CD4-positive, alpha-beta memory T cell (primary cell): ENCODE measurements at regions not wholly inside any gene's neighbourhood (a gene's known extent, or its start where the extent isn't known, plus 50 kb on each side); places are given as distances from the start of the nearest gene placed in this dataset.

Experiments used
- CTCF ChIA-PET: fragments of 350-600 bp; sonication (Branson Sonifier 250); formaldehyde crosslinking; loops from one replicate; lab custom pipeline; 2021; ENCODE audit warnings: inconsistent platforms; ENCODE audit not compliant: partially characterized antibody; lab: Charles Lee
- POLR2A ChIA-PET: fragments of 350-600 bp; sonication (Branson Sonifier 250); formaldehyde crosslinking; loops from one replicate; lab custom pipeline; 2021; ENCODE audit not compliant: partially characterized antibody; lab: Charles Lee
- DNase-seq, 5 donors: peaks; one replicate each; pipeline versions ENCODE4 v3.0.0 to v3.0.0-alpha.2; 2020 to 2022; ENCODE audit warnings: mixed read lengths in 1 of 5
- H3K27ac ChIP-seq: one replicate; pipeline ENCODE4 v1.7.0; 2013; ENCODE audit warnings: low read depth, low read length
- H3K27me3 ChIP-seq: 2 replicates; pipeline ENCODE4 v1.7.0; 2013; ENCODE audit warnings: mild to moderate bottlenecking, low read length, moderate library complexity; ENCODE audit not compliant: insufficient read depth
- H3K36me3 ChIP-seq: 2 replicates; pipeline ENCODE4 v1.7.0; 2013; ENCODE audit warnings: mild to moderate bottlenecking, low read length, moderate library complexity; ENCODE audit not compliant: insufficient read depth
- H3K4me1 ChIP-seq: 2 replicates; pipeline ENCODE4 v1.7.0; 2013; ENCODE audit warnings: mild to moderate bottlenecking, low read length, moderate library complexity; ENCODE audit not compliant: insufficient read depth
- H3K4me3 ChIP-seq, 2 donors: one replicate each; pipeline ENCODE4 v1.7.0; 2013; ENCODE audit warnings: low read length in 2 of 2, mild to moderate bottlenecking in 1 of 2
- H3K9me3 ChIP-seq, 2 donors: one replicate each; pipeline ENCODE4 v1.7.0; 2013; ENCODE audit warnings: low read length in 2 of 2, control low read depth in 1 of 2; ENCODE audit not compliant: control insufficient read depth in 1 of 2
- H3K27ac Mint-ChIP-seq, 7 donors: one replicate each; pipeline ENCODE4 v1.8.0; 2020 to 2021; ENCODE audit warnings: mixed read lengths in 7 of 7, mild to moderate bottlenecking in 6 of 7, inconsistent platforms in 3 of 7, moderate library complexity in 3 of 7
- H3K27me3 Mint-ChIP-seq, 2 donors: one replicate each; pipeline ENCODE4 v1.8.0; 2020 to 2021; ENCODE audit warnings: mixed read lengths in 2 of 2
- H3K36me3 Mint-ChIP-seq, 2 donors: one replicate each; pipeline ENCODE4 v1.8.0; 2020 to 2021; ENCODE audit warnings: mixed read lengths in 2 of 2, inconsistent platforms in 1 of 2, mild to moderate bottlenecking in 1 of 2
- H3K4me1 Mint-ChIP-seq, 4 donors: one replicate each; pipeline ENCODE4 v1.8.0; 2020 to 2021; ENCODE audit warnings: mixed read lengths in 4 of 4, mild to moderate bottlenecking in 1 of 4
- H3K4me3 Mint-ChIP-seq, 8 donors: one replicate each; pipeline ENCODE4 v1.8.0; 2020 to 2021; ENCODE audit warnings: mixed read lengths in 8 of 8, mild to moderate bottlenecking in 7 of 8, moderate library complexity in 6 of 8, inconsistent platforms in 3 of 8
- H3K9me3 Mint-ChIP-seq, 8 donors: one replicate each; pipeline ENCODE4 v1.8.0; 2020 to 2021; ENCODE audit warnings: mixed read lengths in 8 of 8, mild to moderate bottlenecking in 5 of 8, inconsistent platforms in 3 of 8, moderate library complexity in 1 of 8
- intact Hi-C: fragments of 100-400 bp; cut with micrococcal nuclease; formaldehyde crosslinking; loops from one replicate; pipeline ENCODE4 v1.15.1; 2023

- H3K9me3 Mint-ChIP-seq: peaks cover 0 to 5% (median 1%) of the 10 kb centered on the region in 8 donors
- H3K27me3 Mint-ChIP-seq: peaks cover 1 to 2% of the 10 kb centered on the region in 2 donors
- POLR2A ChIA-PET: no interaction called here
- CTCF ChIA-PET: no interaction called here
- H3K27ac ChIP-seq: no peak overlapping the region
- no peak overlapping the region for H3K4me3 Mint-ChIP-seq
- no peaks in the 10 kb centered on the region for H3K36me3 ChIP-seq
- intact Hi-C loops: no loop called here
- no peaks in the 10 kb centered on the region for H3K27me3 ChIP-seq
- no peak overlapping the region for H3K27ac Mint-ChIP-seq
- no peaks in the 10 kb centered on the region for H3K36me3 Mint-ChIP-seq
- no peaks in the 10 kb centered on the region for H3K4me1 Mint-ChIP-seq
- no peaks in the 10 kb centered on the region for H3K4me1 ChIP-seq
- no peak for DNase-seq
- no peaks in the 10 kb centered on the region for H3K9me3 ChIP-seq
- H3K4me3 ChIP-seq: no peak overlapping the region
These were observed 339.0 kb upstream of the BOD1L1 start for GRCh38 chr4:13966231-13967195.

- no peaks in the 10 kb centered on the region for H3K4me1 Mint-ChIP-seq
- Histone ChIP-seq H3K27me3 (no peaks in the 10 kb centered on the region), H3K4me1 (no peaks in the 10 kb centered on the region), H3K36me3 (no peaks in the 10 kb centered on the region), H3K4me3 (no peak overlapping the region), H3K27ac (no peak overlapping the region), H3K9me3 (no peaks in the 10 kb centered on the region)
- H3K9me3 Mint-ChIP-seq: peaks cover 0 to 5% (median 1%) of the 10 kb centered on the region in 8 donors
- DNase-seq: no peak
- no peaks in the 10 kb centered on the region for H3K36me3 Mint-ChIP-seq
- POLR2A ChIA-PET: no interaction called here
- peaks cover 1 to 2% of the 10 kb centered on the region in 2 donors for H3K27me3 Mint-ChIP-seq
- CTCF ChIA-PET: no interaction called here
- no peak overlapping the region for H3K27ac Mint-ChIP-seq
- H3K4me3 Mint-ChIP-seq: no peak overlapping the region
- intact Hi-C loops: no loop called here
These were observed 341.2 kb upstream of the BOD1L1 start for GRCh38 chr4:13968723-13969122.

GRCh38 chr4:13970349-13970748, 342.8 kb upstream of the BOD1L1 start:
- Histone ChIP-seq H3K4me3 (no peak overlapping the region), H3K27me3 (no peaks in the 10 kb centered on the region), H3K27ac (no peak overlapping the region), H3K4me1 (no peaks in the 10 kb centered on the region), H3K36me3 (no peaks in the 10 kb centered on the region), H3K9me3 (no peaks in the 10 kb centered on the region)
- no peaks in the 10 kb centered on the region for H3K4me1 Mint-ChIP-seq
- peaks cover 1 to 2% of the 10 kb centered on the region in 2 donors for H3K27me3 Mint-ChIP-seq
- no peak for DNase-seq
- ChIA-PET POLR2A (no interaction called here), CTCF (no interaction called here)
- no peaks in the 10 kb centered on the region for H3K36me3 Mint-ChIP-seq
- intact Hi-C loops: no loop called here
- H3K4me3 Mint-ChIP-seq: no peak overlapping the region
- H3K27ac Mint-ChIP-seq: no peak overlapping the region
- peaks cover 0 to 5% (median 0%) of the 10 kb centered on the region in 8 donors for H3K9me3 Mint-ChIP-seq

GRCh38 chr4:13977746-13978145, 350.2 kb upstream of the BOD1L1 start:
- Histone ChIP-seq H3K36me3 (no peaks in the 10 kb centered on the region), H3K9me3 (no peaks in the 10 kb centered on the region), H3K4me3 (no peak overlapping the region), H3K27me3 (no peaks in the 10 kb centered on the region), H3K27ac (no peak overlapping the region), H3K4me1 (no peaks in the 10 kb centered on the region)
- H3K27me3 Mint-ChIP-seq: peaks cover 0 to 2% of the 10 kb centered on the region in 2 donors
- ChIA-PET CTCF (no interaction called here), POLR2A (no interaction called here)
- H3K9me3 Mint-ChIP-seq: peaks cover 0 to 5% (median 3%) of the 10 kb centered on the region in 8 donors
- H3K27ac Mint-ChIP-seq: no peak overlapping the region
- H3K4me1 Mint-ChIP-seq: no peaks in the 10 kb centered on the region
- intact Hi-C loops: no loop called here
- no peak for DNase-seq
- no peak overlapping the region for H3K4me3 Mint-ChIP-seq
- no peaks in the 10 kb centered on the region for H3K36me3 Mint-ChIP-seq

GRCh38 chr4:13980317-13981310, 353.1 kb upstream of the BOD1L1 start:
- POLR2A ChIA-PET: no interaction called here
- H3K4me1 ChIP-seq: no peaks in the 10 kb centered on the region
- H3K4me1 Mint-ChIP-seq: no peaks in the 10 kb centered on the region
- H3K27me3 ChIP-seq: no peaks in the 10 kb centered on the region
- H3K9me3 Mint-ChIP-seq: peaks cover 0 to 10% (median 3%) of the 10 kb centered on the region in 8 donors
- no peaks in the 10 kb centered on the region for H3K9me3 ChIP-seq
- no peak overlapping the region for H3K4me3 Mint-ChIP-seq
- H3K27me3 Mint-ChIP-seq: no peaks in the 10 kb centered on the region
- H3K4me3 ChIP-seq: no peak overlapping the region
- no peak overlapping the region for H3K27ac ChIP-seq
- no peak for DNase-seq
- no peak overlapping the region for H3K27ac Mint-ChIP-seq
- no peaks in the 10 kb centered on the region for H3K36me3 Mint-ChIP-seq
- CTCF ChIA-PET: no interaction called here
- no peaks in the 10 kb centered on the region for H3K36me3 ChIP-seq
- intact Hi-C loops: no loop called here

GRCh38 chr4:13981499-13981898, 354.0 kb upstream of the BOD1L1 start:
- Mint-ChIP-seq H3K27me3 (no peaks in the 10 kb centered on the region), H3K4me3 (no peak overlapping the region), H3K36me3 (no peaks in the 10 kb centered on the region), H3K4me1 (no peaks in the 10 kb centered on the region), H3K27ac (no peak overlapping the region), H3K9me3 (peaks cover 0 to 10% (median 2%) of the 10 kb centered on the region in 8 donors)
- intact Hi-C loops: no loop called here
- ChIA-PET CTCF (no interaction called here), POLR2A (no interaction called here)
- Histone ChIP-seq H3K27me3 (no peaks in the 10 kb centered on the region), H3K36me3 (no peaks in the 10 kb centered on the region), H3K4me1 (no peaks in the 10 kb centered on the region), H3K9me3 (no peaks in the 10 kb centered on the region), H3K27ac (no peak overlapping the region), H3K4me3 (no peak overlapping the region)
- no peak for DNase-seq

GRCh38 chr4:13982010-13982409, 354.5 kb upstream of the BOD1L1 start:
- no peaks in the 10 kb centered on the region for H3K36me3 Mint-ChIP-seq

More at GRCh38 chr4:13982010-13982409, 354.5 kb upstream of the BOD1L1 start:
- CTCF ChIA-PET: no interaction called here
- Mint-ChIP-seq H3K9me3 (peaks cover 0 to 10% (median 1%) of the 10 kb centered on the region in 8 donors), H3K27me3 (no peaks in the 10 kb centered on the region), H3K27ac (no peak overlapping the region), H3K4me1 (no peaks in the 10 kb centered on the region), H3K4me3 (no peak overlapping the region)
- no peaks in the 10 kb centered on the region for H3K36me3 ChIP-seq
- H3K27me3 ChIP-seq: no peaks in the 10 kb centered on the region
- intact Hi-C loops: no loop called here
- DNase-seq: no peak
- no peak overlapping the region for H3K27ac ChIP-seq
- H3K9me3 ChIP-seq: no peaks in the 10 kb centered on the region
- POLR2A ChIA-PET: no interaction called here
- no peaks in the 10 kb centered on the region for H3K4me1 ChIP-seq
- H3K4me3 ChIP-seq: no peak overlapping the region
